ENCODE measurements at regions not wholly inside any gene's neighbourhood (a gene's known extent, or its start where the extent isn't known, plus 50 kb on each side); places are given as distances from the start of the nearest gene placed in this dataset.
"Not testable (repeated sequence)": the region's sequence is repeated elsewhere in the genome, so short reads cannot be mapped to it uniquely, and the experiment has no call there.

DNA sequence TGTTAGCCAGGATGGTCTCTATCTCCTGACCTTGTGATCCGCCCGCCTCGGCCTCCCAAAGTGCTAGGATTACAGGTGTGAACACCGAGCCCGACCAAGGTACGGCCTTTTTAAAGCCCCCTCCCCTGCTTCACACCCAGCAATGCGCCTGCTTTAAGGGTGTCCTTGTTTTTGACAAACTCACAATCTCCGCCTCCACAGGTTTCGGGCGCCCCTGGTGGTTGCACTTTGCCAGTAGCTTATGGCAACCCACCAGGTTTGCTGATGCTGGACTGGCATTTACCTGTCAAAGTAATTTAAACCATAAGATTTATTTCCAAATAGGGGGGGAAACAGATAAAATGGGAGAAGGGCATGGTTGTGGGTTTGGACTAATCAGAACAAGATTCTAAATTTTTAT is 129.0 kb upstream of the FAM240B start:
- H3K36me3 ChIP-seq (ENCODE audit: control insufficient read depth, insufficient read depth, low read length); H3K27ac ChIP-seq (ENCODE audit: low read length); CTCF ChIA-PET; intact Hi-C loops (cut with micrococcal nuclease; ENCODE audit: unreplicated experiment); H3K4me1 ChIP-seq (ENCODE audit: control insufficient read depth, insufficient read depth, low read length); DNase-seq (ENCODE audit: low read depth, low spot score); in situ Hi-C loops (cut with HindIII; ENCODE audit: low pct_unique_long_range_greater_than_20kb, low sequenced_read_pairs); BruUV-seq (replicated peaks); H3K9me3 ChIP-seq (ENCODE audit: control insufficient read depth, insufficient read depth, low read depth, low read length); H3K27me3 ChIP-seq (ENCODE audit: control insufficient read depth, insufficient read depth, low read length); H3K4me3 ChIP-seq (ENCODE audit: low read depth in 2 of 2, low read length in 2 of 2); ATAC-seq; POLR2A ChIA-PET: not testable (repeated sequence)

DNA sequence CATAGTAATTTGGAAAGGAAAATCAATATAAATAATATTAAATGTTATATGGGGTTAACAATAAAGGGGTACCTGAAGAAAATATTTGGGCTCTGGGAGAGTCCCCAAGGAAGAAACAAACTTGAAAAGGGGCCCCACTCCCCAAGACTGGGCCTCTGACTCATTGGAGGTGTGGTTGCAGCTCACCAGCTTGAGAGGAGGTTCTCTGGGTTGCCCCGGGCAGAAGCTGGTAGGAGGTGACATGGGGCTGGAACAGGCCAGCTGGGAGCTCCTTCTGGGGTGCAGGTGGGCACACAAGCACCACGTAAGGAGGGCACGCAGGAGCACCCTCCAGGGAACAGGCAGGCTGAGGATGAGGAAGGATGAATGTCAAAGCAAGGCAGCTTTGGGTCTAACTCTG is 120.3 kb upstream of the FAM240B start:
- POLR2A ChIA-PET; in situ Hi-C loops (cut with HindIII; ENCODE audit: low pct_unique_long_range_greater_than_20kb, low sequenced_read_pairs); H3K36me3 ChIP-seq (ENCODE audit: control insufficient read depth, insufficient read depth, low read length); H3K4me1 ChIP-seq (ENCODE audit: control insufficient read depth, insufficient read depth, low read length); H3K27ac ChIP-seq (ENCODE audit: low read length); H3K9me3 ChIP-seq (ENCODE audit: control insufficient read depth, insufficient read depth, low read depth, low read length); BruUV-seq (replicated peaks); DNase-seq (ENCODE audit: low read depth, low spot score); ATAC-seq; intact Hi-C loops (cut with micrococcal nuclease; ENCODE audit: unreplicated experiment); H3K27me3 ChIP-seq (ENCODE audit: control insufficient read depth, insufficient read depth, low read length); CTCF ChIA-PET; H3K4me3 ChIP-seq (ENCODE audit: low read depth in 2 of 2, low read length in 2 of 2): not testable (repeated sequence)

DNA sequence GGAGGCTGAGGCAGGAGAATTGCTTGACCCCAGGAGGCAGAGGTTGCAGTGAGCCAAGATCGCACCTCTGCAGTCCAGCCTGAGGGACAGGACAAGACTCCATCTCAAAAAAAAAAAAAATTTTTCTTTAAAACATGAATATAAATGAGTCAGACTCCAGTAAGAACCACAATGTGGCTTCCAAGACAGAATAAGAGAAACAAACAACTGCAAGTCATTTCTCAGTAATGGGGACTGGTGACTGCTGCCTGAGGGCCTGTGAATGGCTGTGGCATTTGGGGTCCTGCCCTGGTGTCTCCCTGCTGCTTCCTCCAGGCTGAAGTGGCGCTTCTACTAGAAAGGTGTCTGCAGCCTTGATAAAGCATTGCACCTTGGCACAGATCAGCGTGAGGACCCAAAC is 113.8 kb upstream of the FAM240B start:
- CTCF ChIA-PET; H3K27ac ChIP-seq (ENCODE audit: low read length); intact Hi-C loops (cut with micrococcal nuclease; ENCODE audit: unreplicated experiment); DNase-seq (ENCODE audit: low read depth, low spot score); H3K27me3 ChIP-seq (ENCODE audit: control insufficient read depth, insufficient read depth, low read length); H3K9me3 ChIP-seq (ENCODE audit: control insufficient read depth, insufficient read depth, low read depth, low read length); in situ Hi-C loops (cut with HindIII; ENCODE audit: low pct_unique_long_range_greater_than_20kb, low sequenced_read_pairs); BruUV-seq (replicated peaks); H3K4me3 ChIP-seq (ENCODE audit: low read depth in 2 of 2, low read length in 2 of 2); H3K36me3 ChIP-seq (ENCODE audit: control insufficient read depth, insufficient read depth, low read length); POLR2A ChIA-PET; H3K4me1 ChIP-seq (ENCODE audit: control insufficient read depth, insufficient read depth, low read length); ATAC-seq: not testable (repeated sequence)

- H3K4me1 ChIP-seq (ENCODE audit: control insufficient read depth, insufficient read depth, low read length); CTCF ChIA-PET; H3K27me3 ChIP-seq (ENCODE audit: control insufficient read depth, insufficient read depth, low read length); ATAC-seq; POLR2A ChIA-PET; H3K9me3 ChIP-seq (ENCODE audit: control insufficient read depth, insufficient read depth, low read depth, low read length); intact Hi-C loops (cut with micrococcal nuclease; ENCODE audit: unreplicated experiment); H3K4me3 ChIP-seq (ENCODE audit: low read depth in 2 of 2, low read length in 2 of 2); BruUV-seq (replicated peaks); H3K27ac ChIP-seq (ENCODE audit: low read length); H3K36me3 ChIP-seq (ENCODE audit: control insufficient read depth, insufficient read depth, low read length); in situ Hi-C loops (cut with HindIII; ENCODE audit: low pct_unique_long_range_greater_than_20kb, low sequenced_read_pairs); DNase-seq (ENCODE audit: low read depth, low spot score): not testable (repeated sequence)
These were observed 93.9 kb upstream of the FAM240B start for GRCh38 chr9:38813855-38814254.

DNA sequence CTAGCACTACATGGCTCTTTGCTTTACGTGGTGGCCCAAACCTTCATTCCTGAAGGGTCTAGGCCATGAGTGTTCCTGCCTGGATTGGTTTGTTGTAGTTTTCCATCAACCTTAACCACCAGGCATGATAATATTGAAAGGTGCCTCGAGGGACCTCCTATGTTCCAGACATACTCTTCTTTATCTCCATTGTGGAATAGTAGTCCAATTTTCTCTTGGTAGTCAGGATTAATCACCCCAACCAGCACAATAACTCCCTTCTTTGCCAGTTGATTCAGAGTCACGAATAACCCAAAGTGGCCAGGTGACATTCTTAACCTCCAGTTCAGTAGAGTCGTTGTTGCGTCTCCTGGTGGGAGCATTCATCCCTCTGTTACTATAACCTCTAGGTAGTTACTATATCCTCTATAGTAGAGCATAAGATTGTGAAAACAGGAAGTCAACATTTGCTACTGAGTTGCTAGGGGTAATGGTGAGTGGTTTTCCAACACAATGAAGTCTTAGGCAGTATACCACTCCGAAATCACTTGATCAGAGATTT is 88.1 kb upstream of the FAM240B start:
- CTCF ChIA-PET; ATAC-seq; POLR2A ChIA-PET; H3K9me3 ChIP-seq (ENCODE audit: control insufficient read depth, insufficient read depth, low read depth, low read length); intact Hi-C loops (cut with micrococcal nuclease; ENCODE audit: unreplicated experiment); H3K4me1 ChIP-seq (ENCODE audit: control insufficient read depth, insufficient read depth, low read length); DNase-seq (ENCODE audit: low read depth, low spot score); H3K27ac ChIP-seq (ENCODE audit: low read length); BruUV-seq (replicated peaks); H3K27me3 ChIP-seq (ENCODE audit: control insufficient read depth, insufficient read depth, low read length); H3K4me3 ChIP-seq (ENCODE audit: low read depth in 2 of 2, low read length in 2 of 2); H3K36me3 ChIP-seq (ENCODE audit: control insufficient read depth, insufficient read depth, low read length); in situ Hi-C loops (cut with HindIII; ENCODE audit: low pct_unique_long_range_greater_than_20kb, low sequenced_read_pairs): not testable (repeated sequence)
